ENCODE measurements at regions not wholly inside any gene's neighbourhood (a gene's known extent, or its start where the extent isn't known, plus 50 kb on each side); places are given as distances from the start of the nearest gene placed in this dataset.

DNA sequence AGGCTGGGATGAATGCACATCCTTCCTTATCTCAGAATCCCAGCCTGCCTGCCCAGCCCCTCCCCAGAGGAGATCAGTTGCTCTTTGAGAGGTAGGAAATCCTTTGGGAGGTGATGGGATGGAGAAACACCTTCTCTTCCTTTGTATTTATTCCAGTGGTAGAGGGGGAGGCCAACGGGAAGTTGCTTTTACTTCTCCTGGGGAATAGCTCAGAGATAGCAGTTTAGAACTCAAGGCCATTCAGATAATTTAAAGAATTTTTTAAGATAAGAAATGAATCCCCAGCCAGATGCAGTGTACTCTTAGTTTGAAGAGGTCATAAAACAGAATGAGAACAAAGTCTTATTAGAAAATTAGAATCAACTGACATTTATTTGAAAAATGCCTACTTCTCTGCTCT, 67.4 kb upstream of the PPM1B start:
- TF ChIP-seq, protein P1, sequence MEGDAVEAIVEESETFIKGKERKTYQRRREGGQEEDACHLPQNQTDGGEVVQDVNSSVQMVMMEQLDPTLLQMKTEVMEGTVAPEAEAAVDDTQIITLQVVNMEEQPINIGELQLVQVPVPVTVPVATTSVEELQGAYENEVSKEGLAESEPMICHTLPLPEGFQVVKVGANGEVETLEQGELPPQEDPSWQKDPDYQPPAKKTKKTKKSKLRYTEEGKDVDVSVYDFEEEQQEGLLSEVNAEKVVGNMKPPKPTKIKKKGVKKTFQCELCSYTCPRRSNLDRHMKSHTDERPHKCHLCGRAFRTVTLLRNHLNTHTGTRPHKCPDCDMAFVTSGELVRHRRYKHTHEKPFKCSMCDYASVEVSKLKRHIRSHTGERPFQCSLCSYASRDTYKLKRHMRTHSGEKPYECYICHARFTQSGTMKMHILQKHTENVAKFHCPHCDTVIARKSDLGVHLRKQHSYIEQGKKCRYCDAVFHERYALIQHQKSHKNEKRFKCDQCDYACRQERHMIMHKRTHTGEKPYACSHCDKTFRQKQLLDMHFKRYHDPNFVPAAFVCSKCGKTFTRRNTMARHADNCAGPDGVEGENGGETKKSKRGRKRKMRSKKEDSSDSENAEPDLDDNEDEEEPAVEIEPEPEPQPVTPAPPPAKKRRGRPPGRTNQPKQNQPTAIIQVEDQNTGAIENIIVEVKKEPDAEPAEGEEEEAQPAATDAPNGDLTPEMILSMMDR (IDR thresholded peaks at IDR 0.05; ENCODE audit: borderline replicate concordance, extremely low read depth, low read length, poor library complexity, severe bottlenecking): no peak
- no peak for TF ChIP-seq EZH2 (IDR thresholded peaks at IDR 0.05; ENCODE audit: borderline replicate concordance, low read depth, low read length, severe bottlenecking)

Data from DND-41 (cell line).